ENCODE measurements at regions not wholly inside any gene's neighbourhood (a gene's known extent, or its start where the extent isn't known, plus 50 kb on each side); places are given as distances from the start of the nearest gene placed in this dataset.

GRCh38 chr12:85385406-85385805 is 105.4 kb downstream of the ALX1 start:
- no peaks in the 10 kb centered on the region for H3K9me3 ChIP-seq (ENCODE audit: control insufficient read depth in 2 of 2, insufficient read depth in 1 of 2, low read length in 1 of 2)
- H3K36me3 ChIP-seq (ENCODE audit: control insufficient read depth in 2 of 2, insufficient read depth in 2 of 2, low read length in 1 of 2): no peaks in the 10 kb centered on the region
- H3K4me3 ChIP-seq (ENCODE audit: low read length in 2 of 2): no peak overlapping the region
- DNase-seq (ENCODE audit: low read depth in 6 of 9, low spot score in 9 of 9): no peak
- H3K27me3 ChIP-seq (ENCODE audit: control insufficient read depth in 2 of 2, insufficient read depth in 1 of 2, low read length in 1 of 2): no peaks in the 10 kb centered on the region
- no peak overlapping the region for H3K27ac ChIP-seq (ENCODE audit: low read depth in 1 of 2, low read length in 1 of 2)
- no peaks in the 10 kb centered on the region for H3K4me1 ChIP-seq (ENCODE audit: control insufficient read depth in 2 of 2, insufficient read depth in 2 of 2, low read length in 2 of 2)

GRCh38 chr12:85390266-85390665 is 110.2 kb downstream of the ALX1 start:
- Histone ChIP-seq H3K9me3 (ENCODE audit: control insufficient read depth in 2 of 2, insufficient read depth in 1 of 2, low read length in 1 of 2) (no peaks in the 10 kb centered on the region), H3K4me3 (ENCODE audit: low read length in 2 of 2) (no peak overlapping the region), H3K27me3 (ENCODE audit: control insufficient read depth in 2 of 2, insufficient read depth in 1 of 2, low read length in 1 of 2) (no peaks in the 10 kb centered on the region), H3K27ac (ENCODE audit: low read depth in 1 of 2, low read length in 1 of 2) (no peak overlapping the region), H3K4me1 (ENCODE audit: control insufficient read depth in 2 of 2, insufficient read depth in 2 of 2, low read length in 2 of 2) (no peaks in the 10 kb centered on the region), H3K36me3 (ENCODE audit: control insufficient read depth in 2 of 2, insufficient read depth in 2 of 2, low read length in 1 of 2) (no peaks in the 10 kb centered on the region)
- DNase-seq (ENCODE audit: low read depth in 6 of 9, low spot score in 9 of 9): no peak
- 82% methylated on average over 1 of the region's 1 CpG for WGBS

- Histone ChIP-seq H3K27me3 (ENCODE audit: control insufficient read depth in 2 of 2, insufficient read depth in 1 of 2, low read length in 1 of 2) (no peaks in the 10 kb centered on the region), H3K9me3 (ENCODE audit: control insufficient read depth in 2 of 2, insufficient read depth in 1 of 2, low read length in 1 of 2) (no peaks in the 10 kb centered on the region), H3K4me1 (ENCODE audit: control insufficient read depth in 2 of 2, insufficient read depth in 2 of 2, low read length in 2 of 2) (no peaks in the 10 kb centered on the region), H3K4me3 (ENCODE audit: low read length in 2 of 2) (no peak overlapping the region), H3K27ac (ENCODE audit: low read depth in 1 of 2, low read length in 1 of 2) (no peak overlapping the region), H3K36me3 (ENCODE audit: control insufficient read depth in 2 of 2, insufficient read depth in 2 of 2, low read length in 1 of 2) (no peaks in the 10 kb centered on the region)
- DNase-seq (ENCODE audit: low read depth in 6 of 9, low spot score in 9 of 9): no peak
- WGBS: 97% methylated on average over 1 of the region's 1 CpG
Observed at GRCh38 chr12:85392508-85392907, 112.5 kb downstream of the ALX1 start.

GRCh38 chr12:85393606-85394005 is 113.6 kb downstream of the ALX1 start:
- Histone ChIP-seq H3K36me3 (ENCODE audit: control insufficient read depth in 2 of 2, insufficient read depth in 2 of 2, low read length in 1 of 2) (no peaks in the 10 kb centered on the region), H3K9me3 (ENCODE audit: control insufficient read depth in 2 of 2, insufficient read depth in 1 of 2, low read length in 1 of 2) (no peaks in the 10 kb centered on the region), H3K4me1 (ENCODE audit: control insufficient read depth in 2 of 2, insufficient read depth in 2 of 2, low read length in 2 of 2) (no peaks in the 10 kb centered on the region), H3K27me3 (ENCODE audit: control insufficient read depth in 2 of 2, insufficient read depth in 1 of 2, low read length in 1 of 2) (no peaks in the 10 kb centered on the region), H3K27ac (ENCODE audit: low read depth in 1 of 2, low read length in 1 of 2) (no peak overlapping the region), H3K4me3 (ENCODE audit: low read length in 2 of 2) (no peak overlapping the region)
- no peak for DNase-seq (ENCODE audit: low read depth in 6 of 9, low spot score in 9 of 9)

GRCh38 chr12:85394065-85394464 is 114.0 kb downstream of the ALX1 start:
- 87% methylated on average over 3 of the region's 3 CpGs for WGBS
- H3K4me3 ChIP-seq (ENCODE audit: low read length in 2 of 2): no peak overlapping the region

GRCh38 chr12:85394809-85395208 is 114.8 kb downstream of the ALX1 start:
- DNase-seq (ENCODE audit: low read depth in 6 of 9, low spot score in 9 of 9): no peak
- no peaks in the 10 kb centered on the region for H3K36me3 ChIP-seq (ENCODE audit: control insufficient read depth in 2 of 2, insufficient read depth in 2 of 2, low read length in 1 of 2)
- H3K9me3 ChIP-seq (ENCODE audit: control insufficient read depth in 2 of 2, insufficient read depth in 1 of 2, low read length in 1 of 2): no peaks in the 10 kb centered on the region
- H3K4me1 ChIP-seq (ENCODE audit: control insufficient read depth in 2 of 2, insufficient read depth in 2 of 2, low read length in 2 of 2): no peaks in the 10 kb centered on the region
- no peak overlapping the region for H3K27ac ChIP-seq (ENCODE audit: low read depth in 1 of 2, low read length in 1 of 2)
- WGBS: 97% methylated on average over 3 of the region's 3 CpGs
- no peaks in the 10 kb centered on the region for H3K27me3 ChIP-seq (ENCODE audit: control insufficient read depth in 2 of 2, insufficient read depth in 1 of 2, low read length in 1 of 2)
- H3K4me3 ChIP-seq (ENCODE audit: low read length in 2 of 2): no peak overlapping the region

More at GRCh38 chr12:85394065-85394464, 114.0 kb downstream of the ALX1 start:
- no peak overlapping the region for H3K27ac ChIP-seq (ENCODE audit: low read depth in 1 of 2, low read length in 1 of 2)
- H3K4me1 ChIP-seq (ENCODE audit: control insufficient read depth in 2 of 2, insufficient read depth in 2 of 2, low read length in 2 of 2): no peaks in the 10 kb centered on the region
- H3K36me3 ChIP-seq (ENCODE audit: control insufficient read depth in 2 of 2, insufficient read depth in 2 of 2, low read length in 1 of 2): no peaks in the 10 kb centered on the region
- no peaks in the 10 kb centered on the region for H3K27me3 ChIP-seq (ENCODE audit: control insufficient read depth in 2 of 2, insufficient read depth in 1 of 2, low read length in 1 of 2)
- no peak for DNase-seq (ENCODE audit: low read depth in 6 of 9, low spot score in 9 of 9)
- H3K9me3 ChIP-seq (ENCODE audit: control insufficient read depth in 2 of 2, insufficient read depth in 1 of 2, low read length in 1 of 2): no peaks in the 10 kb centered on the region

- 90% methylated on average over 5 of the region's 5 CpGs for WGBS
- no peaks in the 10 kb centered on the region for H3K4me1 ChIP-seq (ENCODE audit: control insufficient read depth in 2 of 2, insufficient read depth in 2 of 2, low read length in 2 of 2)
- H3K9me3 ChIP-seq (ENCODE audit: control insufficient read depth in 2 of 2, insufficient read depth in 1 of 2, low read length in 1 of 2): no peaks in the 10 kb centered on the region
- no peak for DNase-seq (ENCODE audit: low read depth in 6 of 9, low spot score in 9 of 9)
- H3K27ac ChIP-seq (ENCODE audit: low read depth in 1 of 2, low read length in 1 of 2): no peak overlapping the region
- H3K36me3 ChIP-seq (ENCODE audit: control insufficient read depth in 2 of 2, insufficient read depth in 2 of 2, low read length in 1 of 2): no peaks in the 10 kb centered on the region
- H3K4me3 ChIP-seq (ENCODE audit: low read length in 2 of 2): no peak overlapping the region
- H3K27me3 ChIP-seq (ENCODE audit: control insufficient read depth in 2 of 2, insufficient read depth in 1 of 2, low read length in 1 of 2): no peaks in the 10 kb centered on the region
Observed at GRCh38 chr12:85405262-85405661, 125.2 kb downstream of the ALX1 start.

GRCh38 chr12:85405781-85406522 is 125.9 kb downstream of the ALX1 start:
- H3K27ac ChIP-seq (ENCODE audit: low read depth in 1 of 2, low read length in 1 of 2): no peak overlapping the region
- no peaks in the 10 kb centered on the region for H3K4me1 ChIP-seq (ENCODE audit: control insufficient read depth in 2 of 2, insufficient read depth in 2 of 2, low read length in 2 of 2)
- 74% methylated on average over 4 of the region's 4 CpGs for WGBS
- H3K9me3 ChIP-seq (ENCODE audit: control insufficient read depth in 2 of 2, insufficient read depth in 1 of 2, low read length in 1 of 2): no peaks in the 10 kb centered on the region
- H3K36me3 ChIP-seq (ENCODE audit: control insufficient read depth in 2 of 2, insufficient read depth in 2 of 2, low read length in 1 of 2): no peaks in the 10 kb centered on the region
- H3K4me3 ChIP-seq (ENCODE audit: low read length in 2 of 2): no peak overlapping the region
- H3K27me3 ChIP-seq (ENCODE audit: control insufficient read depth in 2 of 2, insufficient read depth in 1 of 2, low read length in 1 of 2): no peaks in the 10 kb centered on the region
- no peak for DNase-seq (ENCODE audit: low read depth in 6 of 9, low spot score in 9 of 9)

- Histone ChIP-seq H3K4me1 (ENCODE audit: control insufficient read depth in 2 of 2, insufficient read depth in 2 of 2, low read length in 2 of 2) (no peaks in the 10 kb centered on the region), H3K27me3 (ENCODE audit: control insufficient read depth in 2 of 2, insufficient read depth in 1 of 2, low read length in 1 of 2) (no peaks in the 10 kb centered on the region), H3K9me3 (ENCODE audit: control insufficient read depth in 2 of 2, insufficient read depth in 1 of 2, low read length in 1 of 2) (no peaks in the 10 kb centered on the region), H3K27ac (ENCODE audit: low read depth in 1 of 2, low read length in 1 of 2) (no peak overlapping the region), H3K36me3 (ENCODE audit: control insufficient read depth in 2 of 2, insufficient read depth in 2 of 2, low read length in 1 of 2) (no peaks in the 10 kb centered on the region), H3K4me3 (ENCODE audit: low read length in 2 of 2) (no peak overlapping the region)
- 86% methylated on average over 2 of the region's 2 CpGs for WGBS
- DNase-seq (ENCODE audit: low read depth in 6 of 9, low spot score in 9 of 9): no peak
Observed at GRCh38 chr12:85413266-85413665, 133.2 kb downstream of the ALX1 start.

Data from thymus (tissue), 11 donors.